ENCODE measurements at regions not wholly inside any gene's neighbourhood (a gene's known extent, or its start where the extent isn't known, plus 50 kb on each side); places are given as distances from the start of the nearest gene placed in this dataset.
"Not testable (repeated sequence)": the region's sequence is repeated elsewhere in the genome, so short reads cannot be mapped to it uniquely, and the experiment has no call there.

DNA sequence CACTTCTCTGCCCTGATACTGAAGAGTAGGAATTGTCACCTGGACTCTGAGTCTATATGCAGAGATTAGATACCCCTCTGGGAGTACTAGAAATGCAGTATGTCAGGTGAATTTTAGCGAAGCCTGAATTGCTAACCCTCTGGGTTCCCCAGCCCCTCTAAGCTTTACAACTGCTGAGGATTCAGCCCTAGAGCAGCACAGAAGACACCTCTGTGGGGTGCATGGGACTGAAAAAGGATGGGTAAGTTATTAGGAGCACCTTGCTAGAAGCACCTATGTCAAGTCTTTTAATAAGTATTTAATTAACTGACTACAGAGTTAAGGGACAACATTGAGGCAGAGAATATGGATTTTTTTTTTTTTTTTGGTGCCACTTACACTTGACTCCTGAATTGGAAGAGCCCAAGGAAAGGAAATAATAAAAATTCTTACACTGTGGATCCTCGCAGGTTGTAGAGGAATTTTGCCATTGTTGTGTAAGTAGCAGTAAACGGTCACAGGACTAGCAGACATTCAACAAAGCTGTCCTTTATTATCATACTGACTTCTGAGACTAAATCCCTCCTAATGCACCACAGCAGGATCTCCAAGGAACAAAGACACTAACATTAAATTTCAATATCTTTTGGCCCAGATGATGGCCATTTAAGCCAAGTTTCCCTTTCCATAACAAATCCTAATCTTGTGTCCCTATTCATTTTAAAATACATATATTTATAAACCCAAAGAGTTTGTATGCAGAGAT lies 253.2 kb downstream of the ANKRD50 start:
- Histone ChIP-seq H3F3A (replicated peaks; ENCODE audit: insufficient read depth) (no peaks in the 10 kb centered on the region), H2AFZ (ENCODE audit: low read depth) (no peak overlapping the region), H3K36me3 (replicated peaks in 1 of 2; ENCODE audit: control insufficient read depth in 1 of 2, insufficient read depth in 2 of 2, low read length in 1 of 2) (no peaks in the 10 kb centered on the region), H3K4me2 (no peak overlapping the region), H4K20me1 (ENCODE audit: insufficient read depth) (no peaks in the 10 kb centered on the region), H3K9me3 (no peaks in the 10 kb centered on the region), H3K9ac (no peak overlapping the region), H3K79me2 (ENCODE audit: insufficient read depth) (no peaks in the 10 kb centered on the region), H3K27me3 (ENCODE audit: insufficient read depth) (no peaks in the 10 kb centered on the region), H3K9me2 (no peaks in the 10 kb centered on the region), H3K4me3 (ENCODE audit: low read depth in 2 of 2, low read length in 1 of 2) (no peak overlapping the region), H3K27ac (ENCODE audit: low read depth in 2 of 2, low read length in 1 of 2) (no peak overlapping the region), H3K4me1 (ENCODE audit: control insufficient read depth in 1 of 2, insufficient read depth in 2 of 2, low read depth in 1 of 2, low read length in 1 of 2) (no peaks in the 10 kb centered on the region)
- ChIA-PET POLR2A (no interaction called here), CTCF (interaction anchor here (0.7 kb wide), 1 partner anchor 37 kb away, joined by 3 read pairs; no protein-coding TSS in a partner anchor)
- no peak for TF ChIP-seq USF2 (IDR thresholded peaks at IDR 0.05; ENCODE audit: borderline replicate concordance, low read depth, low read length)
- 82% methylated on average over 3 of the region's 3 CpGs for WGBS (ENCODE audit: low lambda C conversion rate)
- DNase-seq, result no peak

DNA sequence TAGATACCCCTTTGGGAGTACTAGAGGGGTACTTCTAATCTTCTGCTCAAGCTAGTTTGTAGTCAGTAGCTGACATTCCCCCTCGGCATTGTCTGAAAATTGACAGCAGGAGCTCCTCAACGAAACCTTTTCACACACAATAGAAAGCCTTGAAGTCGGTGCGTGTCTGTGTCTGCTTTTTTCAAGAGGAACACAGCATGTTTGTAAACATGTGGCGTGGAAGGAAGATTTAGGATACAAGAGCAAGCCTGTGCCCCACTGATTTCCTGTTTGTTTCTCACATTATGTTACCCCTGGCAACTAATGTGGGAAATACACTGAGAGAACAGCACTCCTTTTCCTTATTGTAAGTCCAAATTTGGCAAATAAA lies 252.6 kb downstream of the ANKRD50 start:
- TF ChIP-seq FOSL2 (IDR thresholded peaks at IDR 0.05; ENCODE audit: borderline replicate concordance, low read depth), result no peak
- no peak for TF ChIP-seq RXRA (IDR thresholded peaks at IDR 0.05; ENCODE audit: borderline replicate concordance, low read depth)
- TF ChIP-seq GATA2 (CRISPR knock-in tag; IDR thresholded peaks at IDR 0.05), result no peak
- TF ChIP-seq FOXJ3 (CRISPR knock-in tag; IDR thresholded peaks at IDR 0.05), result no peak
- TF ChIP-seq FOXM1 (IDR thresholded peaks at IDR 0.05; ENCODE audit: low read depth), result no peak
- TF ChIP-seq REST (IDR thresholded peaks at IDR 0.05; ENCODE audit: low read depth, low read length), result no peak
- no peak for TF ChIP-seq IRF3 (IDR thresholded peaks at IDR 0.05; ENCODE audit: low read depth, low read length)
- no peak for TF ChIP-seq PBX3 (IDR thresholded peaks at IDR 0.05)
- TF ChIP-seq MEF2A (IDR thresholded peaks at IDR 0.05; ENCODE audit: borderline replicate concordance, low read depth), result no peak
- no peaks in the 10 kb centered on the region for H3K4me1 ChIP-seq (ENCODE audit: control insufficient read depth in 1 of 2, insufficient read depth in 2 of 2, low read depth in 1 of 2, low read length in 1 of 2)
- no peak overlapping the region for H3K4me3 ChIP-seq (ENCODE audit: low read depth in 2 of 2, low read length in 1 of 2)
- H3K9me2 ChIP-seq, result no peaks in the 10 kb centered on the region
- CTCF ChIA-PET, result interaction anchor here (0.7 kb wide), 1 partner anchor 37 kb away, joined by 3 read pairs; no protein-coding TSS in a partner anchor
- H3K79me2 ChIP-seq (ENCODE audit: insufficient read depth), result no peaks in the 10 kb centered on the region
- H3K4me2 ChIP-seq, result no peak overlapping the region
- 90% methylated on average over 5 of the region's 5 CpGs for WGBS (ENCODE audit: low lambda C conversion rate)
- H3F3A ChIP-seq (replicated peaks; ENCODE audit: insufficient read depth), result no peaks in the 10 kb centered on the region
- DNase-seq, result no peak
- no peak overlapping the region for H2AFZ ChIP-seq (ENCODE audit: low read depth)
- no peaks in the 10 kb centered on the region for H3K27me3 ChIP-seq (ENCODE audit: insufficient read depth)
- no peak overlapping the region for H3K27ac ChIP-seq (ENCODE audit: low read depth in 2 of 2, low read length in 1 of 2)
- H3K36me3 ChIP-seq (replicated peaks in 1 of 2; ENCODE audit: control insufficient read depth in 1 of 2, insufficient read depth in 2 of 2, low read length in 1 of 2), result no peaks in the 10 kb centered on the region
- H4K20me1 ChIP-seq (ENCODE audit: insufficient read depth), result no peaks in the 10 kb centered on the region
- H3K9me3 ChIP-seq, result no peaks in the 10 kb centered on the region
- POLR2A ChIA-PET, result no interaction called here
- no peak overlapping the region for H3K9ac ChIP-seq

- H3K27me3 ChIP-seq (ENCODE audit: insufficient read depth); H3K4me1 ChIP-seq (ENCODE audit: control insufficient read depth in 1 of 2, insufficient read depth in 2 of 2, low read depth in 1 of 2, low read length in 1 of 2); POLR2A ChIA-PET; H3K4me3 ChIP-seq (ENCODE audit: low read depth in 2 of 2, low read length in 1 of 2); H3K9me2 ChIP-seq; H3K4me2 ChIP-seq; H4K20me1 ChIP-seq (ENCODE audit: insufficient read depth); H3F3A ChIP-seq (replicated peaks; ENCODE audit: insufficient read depth); DNase-seq; H2AFZ ChIP-seq (ENCODE audit: low read depth); H3K36me3 ChIP-seq (replicated peaks in 1 of 2; ENCODE audit: control insufficient read depth in 1 of 2, insufficient read depth in 2 of 2, low read length in 1 of 2); H3K27ac ChIP-seq (ENCODE audit: low read depth in 2 of 2, low read length in 1 of 2); CTCF ChIA-PET; H3K9me3 ChIP-seq; H3K9ac ChIP-seq; H3K79me2 ChIP-seq (ENCODE audit: insufficient read depth): not testable (repeated sequence)
- WGBS (ENCODE audit: low lambda C conversion rate), result 56% methylated on average over 7 of the region's 7 CpGs
Measured at GRCh38 chr4:124461592-124461991, 250.9 kb downstream of the ANKRD50 start.

All from SK-N-SH (cell line).